Thoracic aorta (tissue), 2 donors: ENCODE measurements at regions not wholly inside any gene's neighbourhood (a gene's known extent, or its start where the extent isn't known, plus 50 kb on each side); places are given as distances from the start of the nearest gene placed in this dataset.

Experiments
- ATAC-seq: fragments of 150-250 bp; one replicate; pipeline ENCODE4 v1.8.0; 2017; ENCODE audit warnings: low read depth; ENCODE audit not compliant: insufficient number of reproducible peaks, low FRiP score
- DNase-seq: peaks from one replicate; pipeline ENCODE4 v3.0.0-alpha.2; 2020; ENCODE audit warnings: low spot score
- H3K27ac ChIP-seq, 2 donors: fragments of 200-600 bp; sonication (generic); 1 replicate in 1 of 2; 2 replicates in 1 of 2; pipeline ENCODE4 v1.5.1; 2016; ENCODE audit warnings: mild to moderate bottlenecking in 2 of 2, moderate library complexity in 2 of 2
- H3K27me3 ChIP-seq: fragments of 200-600 bp; sonication (generic); replicated peaks from 2 replicates; pipeline ENCODE4 v1.6.0; 2016; ENCODE audit warnings: mild to moderate bottlenecking; ENCODE audit not compliant: insufficient read depth
- H3K36me3 ChIP-seq: fragments of 200-600 bp; sonication (generic); one replicate; pipeline ENCODE4 v1.5.1; 2016
- H3K4me1 ChIP-seq, 2 donors: fragments of 200-600 bp; sonication (generic); 1 replicate in 1 of 2; 2 replicates in 1 of 2; pipeline versions ENCODE4 v1.5.1 to v1.6.0; 2016; ENCODE audit warnings: low read depth in 2 of 2, mild to moderate bottlenecking in 1 of 2; ENCODE audit not compliant: control insufficient read depth in 1 of 2
- H3K4me3 ChIP-seq: fragments of 200-600 bp; sonication (generic); 2 replicates; pipeline ENCODE4 v1.5.1; 2016; ENCODE audit warnings: mild to moderate bottlenecking
- H3K9me3 ChIP-seq: fragments of 200-600 bp; sonication (generic); 2 replicates; pipeline ENCODE4 v1.5.1; 2016
- TF ChIP-seq, protein P1 (sequence below): fragments of 200-600 bp; sonication (generic); IDR thresholded peaks from one replicate; pipeline ENCODE4 v1.5.1; 2019; ENCODE audit warnings: antibody characterized with exemption

DNA sequence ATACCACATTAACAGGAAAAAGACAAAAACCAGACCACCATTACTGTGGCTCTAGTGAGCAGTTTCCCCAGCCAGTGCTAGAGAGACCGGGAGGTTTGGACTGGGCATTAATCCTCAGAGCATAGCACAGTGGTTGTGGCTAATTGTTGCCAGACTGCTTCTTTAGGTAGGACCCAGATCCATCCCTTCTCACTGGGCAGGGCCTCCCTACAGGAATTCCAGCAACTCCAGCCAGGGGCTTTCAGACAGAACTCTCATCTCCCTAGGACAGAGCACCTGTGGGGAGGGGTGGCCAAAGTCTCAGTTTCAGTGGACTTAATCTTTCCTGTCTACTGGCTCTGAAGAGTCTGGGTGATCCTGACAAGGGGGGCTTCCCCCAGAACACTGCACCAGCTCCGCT lies 759.6 kb downstream of the SQOR start:
- H3K27me3 ChIP-seq: no peaks in the 10 kb centered on the region
- H3K27ac ChIP-seq: no peak overlapping the region
- no peak for ATAC-seq
- DNase-seq: no peak
- no peak overlapping the region for H3K4me3 ChIP-seq
- H3K9me3 ChIP-seq: no peaks in the 10 kb centered on the region
- H3K36me3 ChIP-seq: no peaks in the 10 kb centered on the region
- TF ChIP-seq, protein P1, sequence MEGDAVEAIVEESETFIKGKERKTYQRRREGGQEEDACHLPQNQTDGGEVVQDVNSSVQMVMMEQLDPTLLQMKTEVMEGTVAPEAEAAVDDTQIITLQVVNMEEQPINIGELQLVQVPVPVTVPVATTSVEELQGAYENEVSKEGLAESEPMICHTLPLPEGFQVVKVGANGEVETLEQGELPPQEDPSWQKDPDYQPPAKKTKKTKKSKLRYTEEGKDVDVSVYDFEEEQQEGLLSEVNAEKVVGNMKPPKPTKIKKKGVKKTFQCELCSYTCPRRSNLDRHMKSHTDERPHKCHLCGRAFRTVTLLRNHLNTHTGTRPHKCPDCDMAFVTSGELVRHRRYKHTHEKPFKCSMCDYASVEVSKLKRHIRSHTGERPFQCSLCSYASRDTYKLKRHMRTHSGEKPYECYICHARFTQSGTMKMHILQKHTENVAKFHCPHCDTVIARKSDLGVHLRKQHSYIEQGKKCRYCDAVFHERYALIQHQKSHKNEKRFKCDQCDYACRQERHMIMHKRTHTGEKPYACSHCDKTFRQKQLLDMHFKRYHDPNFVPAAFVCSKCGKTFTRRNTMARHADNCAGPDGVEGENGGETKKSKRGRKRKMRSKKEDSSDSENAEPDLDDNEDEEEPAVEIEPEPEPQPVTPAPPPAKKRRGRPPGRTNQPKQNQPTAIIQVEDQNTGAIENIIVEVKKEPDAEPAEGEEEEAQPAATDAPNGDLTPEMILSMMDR: no peak
- peaks cover 0 to 4% of the 10 kb centered on the region in 2 donors for H3K4me1 ChIP-seq

DNA sequence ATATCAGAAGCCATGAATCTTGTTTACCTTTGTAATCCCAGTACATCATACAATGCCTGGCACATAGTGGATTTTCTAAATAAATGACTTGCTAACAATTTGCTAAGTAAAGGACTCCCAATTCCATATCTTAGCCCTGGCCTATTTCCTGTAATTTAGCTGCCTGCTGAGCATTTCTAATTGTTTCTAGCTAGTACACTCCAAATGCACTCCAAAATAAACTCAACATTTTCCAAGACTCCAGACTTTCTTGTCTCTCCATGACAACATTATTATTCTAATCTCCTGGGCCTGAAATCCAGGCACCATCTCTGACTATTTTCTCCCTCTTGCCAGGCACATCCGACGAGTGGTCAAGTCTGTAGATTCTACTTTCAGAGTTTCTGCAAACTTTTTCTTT lies 773.5 kb downstream of the SQOR start:
- no peak for ATAC-seq
- H3K4me3 ChIP-seq: no peak overlapping the region
- DNase-seq: no peak
- no peaks in the 10 kb centered on the region for H3K9me3 ChIP-seq
- H3K36me3 ChIP-seq: no peaks in the 10 kb centered on the region
- peak overlapping the region in 1 of 2 donors; percentile 34 for H3K27ac ChIP-seq
- peaks cover 3 to 37% of the 10 kb centered on the region in 2 donors for H3K4me1 ChIP-seq
- no peaks in the 10 kb centered on the region for H3K27me3 ChIP-seq
- TF ChIP-seq, protein P1: no peak

DNA sequence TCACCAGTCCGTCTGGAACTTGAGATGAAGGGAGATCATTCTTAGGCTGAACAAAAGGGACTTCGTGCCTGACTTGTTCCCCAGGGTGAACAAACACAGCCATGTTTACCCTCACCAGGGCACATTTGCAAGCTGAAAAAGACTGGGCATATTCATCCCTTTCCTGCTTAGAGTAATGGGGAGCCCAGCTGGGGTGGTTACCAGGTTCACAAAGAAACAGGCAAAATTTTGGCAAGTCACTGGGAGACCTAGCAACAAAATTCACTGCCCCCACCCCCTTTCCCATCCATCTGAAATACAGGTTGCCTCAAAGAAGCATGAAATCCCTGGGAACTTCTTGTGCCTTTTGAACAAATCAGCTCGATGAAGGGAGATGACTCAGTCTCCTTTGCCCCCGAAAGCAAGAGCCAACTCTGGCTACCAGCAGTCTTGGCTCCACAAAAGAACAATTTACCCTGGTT lies 775.0 kb downstream of the SQOR start:
- H3K36me3 ChIP-seq: no peaks in the 10 kb centered on the region
- DNase-seq (no peak), ATAC-seq (no peak)
- no peaks in the 10 kb centered on the region for H3K9me3 ChIP-seq
- H3K27me3 ChIP-seq: no peaks in the 10 kb centered on the region
- TF ChIP-seq, protein P1: no peak
- H3K4me1 ChIP-seq: peaks cover 3 to 33% of the 10 kb centered on the region in 2 donors
- no peak overlapping the region for H3K4me3 ChIP-seq
- no peak overlapping the region for H3K27ac ChIP-seq

DNA sequence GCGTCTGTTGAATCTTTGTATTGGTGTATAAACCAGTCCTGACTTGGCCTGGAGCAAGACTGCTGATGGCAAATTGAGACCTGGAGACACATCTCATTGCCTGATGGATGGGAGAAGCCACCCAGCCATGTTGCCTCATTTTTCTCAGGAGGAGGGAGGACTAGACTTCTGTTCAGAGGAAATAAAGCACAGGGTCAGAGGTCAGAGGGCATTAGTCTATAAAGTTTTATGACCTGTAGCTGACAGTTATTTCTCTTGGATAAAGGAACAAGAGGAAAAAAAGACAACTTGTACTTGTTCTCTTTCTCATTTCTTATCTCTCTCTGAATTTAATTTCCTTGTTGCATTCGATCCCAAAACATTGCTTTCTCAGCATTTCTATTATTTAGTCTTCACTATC lies 775.9 kb downstream of the SQOR start:
- TF ChIP-seq, protein P1: no peak
- Histone ChIP-seq H3K4me3 (no peak overlapping the region), H3K4me1 (peaks cover 3 to 29% of the 10 kb centered on the region in 2 donors), H3K27ac (no peak overlapping the region), H3K36me3 (no peaks in the 10 kb centered on the region), H3K27me3 (no peaks in the 10 kb centered on the region), H3K9me3 (no peaks in the 10 kb centered on the region)
- DNase-seq: no peak
- no peak for ATAC-seq

DNA sequence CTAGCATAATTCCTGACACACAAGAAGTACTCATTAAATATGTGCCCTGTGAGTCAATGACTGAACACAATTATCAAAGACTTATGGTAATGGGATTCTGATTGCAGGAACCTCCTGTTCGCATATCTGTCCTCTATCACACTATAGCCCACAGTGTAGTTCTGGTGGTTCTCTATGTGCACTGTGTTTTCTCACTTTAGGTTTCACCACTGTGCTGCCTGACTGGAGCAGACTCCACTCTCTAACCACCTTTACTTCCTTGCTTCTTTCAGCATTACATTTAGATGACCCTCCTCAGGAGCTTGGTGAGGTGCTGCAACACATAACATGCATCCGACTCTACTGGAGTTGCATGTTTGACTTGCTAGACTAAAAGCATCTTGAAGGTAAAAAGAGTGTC lies 777.1 kb downstream of the SQOR start:
- H3K27me3 ChIP-seq: no peaks in the 10 kb centered on the region
- DNase-seq: no peak

More for the DNA sequence above, 777.1 kb downstream of the SQOR start:
- Histone ChIP-seq H3K27ac (no peak overlapping the region), H3K36me3 (no peaks in the 10 kb centered on the region), H3K9me3 (no peaks in the 10 kb centered on the region), H3K4me3 (no peak overlapping the region), H3K4me1 (peaks cover 0 to 29% of the 10 kb centered on the region in 2 donors)
- no peak for ATAC-seq
- TF ChIP-seq, protein P1: no peak
